IPS-NIHi7 (cell line): ENCODE measurements at regions not wholly inside any gene's neighbourhood (a gene's known extent, or its start where the extent isn't known, plus 50 kb on each side); places are given as distances from the start of the nearest gene placed in this dataset.
"Not testable (repeated sequence)": the region's sequence is repeated elsewhere in the genome, so short reads cannot be mapped to it uniquely, and the experiment has no call there.

Experiments
- DNase-seq: peaks from one replicate; pipeline ENCODE4 v3.0.0; 2012; ENCODE audit warnings: mixed read lengths; ENCODE audit errors: extremely low spot score

- DNase-seq = no peak
These were observed 246.4 kb downstream of the EMX2 start for GRCh38 chr10:117788911-117789310.

- DNase-seq = no peak
These were observed 247.6 kb downstream of the EMX2 start for GRCh38 chr10:117790179-117790578.

GRCh38 chr10:117790621-117791020 lies 248.1 kb downstream of the EMX2 start:
- no peak for DNase-seq

DNA sequence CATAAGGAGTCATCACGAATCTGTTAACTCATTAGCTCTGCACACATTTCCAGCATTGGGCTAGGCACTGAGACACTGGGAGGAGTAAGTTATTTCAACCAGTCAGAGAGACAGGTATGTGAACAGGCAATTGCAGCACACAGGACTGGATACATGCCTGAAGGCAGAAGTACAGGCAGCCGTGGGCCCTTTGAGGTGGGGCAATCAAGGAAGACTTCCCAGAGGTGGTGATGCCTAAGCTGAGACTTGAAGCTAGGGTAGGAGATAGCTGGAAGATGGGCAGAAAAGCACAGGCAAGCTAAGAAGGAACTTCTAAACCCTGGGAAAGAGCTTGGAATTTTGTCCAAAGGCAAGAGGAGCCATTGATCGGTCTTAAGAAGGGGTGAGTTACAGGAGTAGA lies 249.7 kb downstream of the EMX2 start:
- no peak for DNase-seq

DNA sequence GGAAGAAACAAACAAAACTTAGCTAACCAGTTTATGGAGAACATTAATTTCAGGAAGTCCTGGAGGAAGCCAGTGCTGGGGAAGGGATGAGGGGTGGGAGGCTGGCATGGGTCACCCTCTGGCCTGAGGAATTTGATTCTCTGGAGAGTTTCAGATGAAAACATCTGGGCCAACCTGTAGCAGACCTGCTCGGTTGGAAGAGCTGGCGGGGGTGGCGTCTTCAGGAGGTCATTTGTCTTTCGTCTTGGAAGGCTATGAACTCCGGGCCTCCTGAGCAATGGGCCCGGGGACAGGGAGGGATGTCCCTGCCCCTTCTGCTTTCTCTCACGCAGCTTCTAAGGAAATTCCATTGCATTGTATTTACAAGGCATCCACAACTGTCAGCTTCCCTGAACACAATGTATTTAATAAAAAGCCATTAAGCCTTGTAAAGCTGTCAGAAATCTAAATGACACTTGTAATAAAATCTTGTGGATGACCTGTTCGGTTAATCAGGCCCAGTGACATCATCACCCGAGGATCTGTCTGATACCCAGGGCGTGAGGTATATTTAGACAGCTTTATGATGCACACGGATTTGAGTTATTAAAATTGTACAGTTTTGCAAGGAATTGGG lies 250.5 kb downstream of the RAB11FIP2 start:
- DNase-seq = no peak

GRCh38 chr10:117797296-117797695 lies 249.4 kb downstream of the RAB11FIP2 start:
- DNase-seq = no peak

- no peak for DNase-seq
These were observed 245.1 kb downstream of the RAB11FIP2 start for GRCh38 chr10:117801691-117802090.

DNA sequence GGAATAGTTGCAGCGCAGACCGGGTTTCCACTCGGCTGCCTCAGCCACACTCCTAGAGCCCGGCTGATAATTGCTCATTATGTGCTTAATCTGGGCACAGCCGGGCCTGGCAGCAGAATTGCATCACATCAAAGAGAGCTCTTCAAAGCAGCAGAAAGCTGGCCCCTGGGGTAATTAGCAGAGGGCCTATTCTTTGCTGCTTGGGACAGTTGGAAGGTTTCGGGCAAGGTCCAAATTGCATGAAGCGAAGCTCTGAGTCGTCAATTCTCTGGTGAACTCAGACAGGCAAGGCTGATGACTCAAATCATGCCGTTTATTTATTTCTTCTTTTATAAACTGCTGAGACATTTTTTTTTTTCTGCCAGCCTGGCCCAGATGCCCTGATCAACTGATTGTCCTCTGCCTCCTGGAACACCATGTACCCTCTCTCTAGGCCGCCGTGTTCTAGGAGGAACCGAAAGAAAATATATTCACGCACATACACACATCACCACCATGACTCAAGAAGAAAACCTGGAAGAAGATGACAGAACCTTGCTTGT lies 242.2 kb downstream of the RAB11FIP2 start:
- no peak for DNase-seq

DNA sequence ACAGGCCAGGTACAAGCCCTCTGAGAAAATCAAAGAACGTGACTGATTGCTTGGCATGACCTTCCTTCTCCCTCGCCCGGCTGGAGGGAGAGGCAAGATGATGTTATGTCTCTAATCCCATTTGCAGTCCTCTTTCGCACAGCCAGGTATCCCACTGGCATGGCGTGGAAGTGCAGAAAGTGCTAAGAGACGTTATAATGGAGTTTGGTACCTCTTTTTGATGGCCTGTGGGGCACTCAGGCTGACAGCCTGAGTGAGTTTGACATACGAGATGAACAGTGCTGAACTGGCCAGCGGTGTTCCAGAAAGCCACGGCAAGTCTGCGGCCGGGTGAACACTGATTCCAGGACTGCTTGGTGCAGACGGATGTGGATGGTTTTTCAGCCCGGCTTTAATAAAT lies 241.6 kb downstream of the RAB11FIP2 start:
- DNase-seq = no peak

DNA sequence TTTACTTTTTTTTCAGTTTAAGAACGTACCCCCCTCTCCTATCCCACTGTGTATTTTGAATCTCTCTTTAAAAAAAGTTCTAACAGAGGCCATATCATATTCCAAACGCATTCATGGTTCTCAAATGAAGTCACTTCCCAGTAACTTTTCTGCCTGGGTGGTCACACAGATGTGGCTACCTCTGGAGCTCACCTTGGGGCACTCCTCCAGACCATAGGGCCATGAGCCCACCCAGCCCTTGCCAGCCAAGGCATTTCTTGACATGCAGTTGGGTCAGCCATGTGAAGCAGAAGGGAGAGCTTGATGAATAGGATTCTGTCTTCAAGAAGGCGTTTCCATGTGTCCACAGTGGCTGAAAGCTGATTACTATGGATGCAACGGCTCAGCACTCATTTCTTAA lies 239.3 kb downstream of the RAB11FIP2 start:
- no peak for DNase-seq

GRCh38 chr10:117815816-117816215 lies 230.9 kb downstream of the RAB11FIP2 start:
- not testable (repeated sequence) for DNase-seq

GRCh38 chr10:117817116-117817515 lies 229.6 kb downstream of the RAB11FIP2 start:
- DNase-seq = no peak

GRCh38 chr10:117818721-117819120 lies 228.0 kb downstream of the RAB11FIP2 start:
- no peak for DNase-seq

GRCh38 chr10:117819304-117819703 lies 227.4 kb downstream of the RAB11FIP2 start:
- no peak for DNase-seq

DNA sequence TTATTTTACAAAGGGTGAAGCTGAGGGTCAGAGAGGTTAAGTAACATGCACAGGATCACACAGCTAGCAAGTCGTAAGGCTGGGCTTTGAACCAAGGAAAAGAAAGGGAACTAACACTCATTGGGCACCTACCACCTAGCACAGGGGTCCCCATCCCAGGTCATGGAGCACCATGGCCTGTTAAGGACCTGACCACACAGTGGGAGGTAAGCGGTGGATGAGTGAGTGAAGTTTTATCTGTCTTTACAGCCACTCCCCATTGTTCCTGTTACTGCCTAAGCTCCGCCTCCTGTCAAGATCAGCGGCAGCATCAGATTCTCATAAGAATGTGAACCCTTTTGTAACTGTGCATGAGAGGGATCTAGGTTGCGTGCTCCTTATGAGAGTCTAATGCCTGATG lies 222.8 kb downstream of the RAB11FIP2 start:
- DNase-seq = no peak

GRCh38 chr10:117830205-117830604 lies 216.5 kb downstream of the RAB11FIP2 start:
- DNase-seq = no peak

DNA sequence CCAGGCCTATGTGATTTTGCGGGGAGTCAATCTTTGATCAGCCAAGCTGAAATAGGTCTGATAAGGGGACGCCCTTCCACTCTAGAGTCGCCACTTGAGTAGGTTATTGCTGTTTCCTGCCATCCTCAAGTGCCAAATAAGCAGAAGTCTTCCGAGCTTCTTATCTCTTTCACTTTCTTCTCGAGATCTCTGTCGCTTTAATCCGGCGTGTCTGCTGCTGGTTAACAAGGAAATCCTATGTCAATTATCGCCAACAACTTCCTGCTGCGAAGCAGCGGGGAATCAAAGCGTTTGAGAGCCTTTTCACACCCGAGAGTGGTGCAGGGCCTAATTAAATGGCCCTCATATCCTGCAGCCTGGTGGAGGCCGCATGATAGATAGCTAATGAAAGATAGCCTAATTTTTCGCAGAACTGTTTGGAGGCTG lies 215.9 kb downstream of the RAB11FIP2 start:
- peak; percentile 53 for DNase-seq

GRCh38 chr10:117838500-117839498 lies 207.9 kb downstream of the RAB11FIP2 start:
- DNase-seq = peak; percentile 39

- not testable (repeated sequence) for DNase-seq
These were observed 190.3 kb downstream of the RAB11FIP2 start for GRCh38 chr10:117856426-117856825.

GRCh38 chr10:117860135-117860534 lies 186.6 kb downstream of the RAB11FIP2 start:
- DNase-seq = no peak

- peak; percentile 44 for DNase-seq
These were observed 185.9 kb downstream of the RAB11FIP2 start for GRCh38 chr10:117860823-117861222.

GRCh38 chr10:117861329-117861728 lies 185.4 kb downstream of the RAB11FIP2 start:
- DNase-seq = no peak

- no peak for DNase-seq
These were observed 183.0 kb downstream of the RAB11FIP2 start for GRCh38 chr10:117863771-117864170.
